K562 (cell line): ENCODE measurements at regions not wholly inside any gene's neighbourhood (a gene's known extent, or its start where the extent isn't known, plus 50 kb on each side); places are given as distances from the start of the nearest gene placed in this dataset.

Experiments used
- CBX3 ChIP-seq, 2 experiments: IDR thresholded peaks; 1 replicate in 1 of 2; 2 replicates in 1 of 2; pipeline ENCODE4 v1.6.1; 2012; ENCODE audit warnings: inconsistent platforms in 2 of 2, low read length in 2 of 2, borderline replicate concordance in 1 of 2, control low read depth in 1 of 2
- CREB5 ChIP-seq: fragments of 250-450 bp; sonication (Bioruptor Pico); IDR thresholded peaks from 2 replicates; pipeline ENCODE4 v1.5.0; 2020; ENCODE audit warnings: mild to moderate bottlenecking
- CXXC5 ChIP-seq: fragments of 250-450 bp; sonication (Bioruptor Pico); IDR thresholded peaks from 2 replicates; pipeline ENCODE4 v1.8.0; 2022; ENCODE audit warnings: inconsistent platforms, mild to moderate bottlenecking, moderate library complexity
- DMBX1 ChIP-seq: fragments of 250-450 bp; sonication (Bioruptor Pico); IDR thresholded peaks from 2 replicates; pipeline ENCODE4 v1.8.0; 2022; ENCODE audit warnings: inconsistent platforms, mild to moderate bottlenecking, moderate library complexity, borderline replicate concordance
- E2F8 ChIP-seq: fragments of 450-650 bp; IDR thresholded peaks from 2 replicates; pipeline ENCODE4 v1.7.1; 2018; ENCODE audit warnings: mild to moderate bottlenecking, low read depth; ENCODE audit not compliant: partially characterized antibody
- HLTF ChIP-seq: fragments of 450-650 bp; IDR thresholded peaks from 2 replicates; pipeline ENCODE4 v1.6.1; 2016
- MED1 ChIP-seq: sonication (generic); formaldehyde crosslinking; IDR thresholded peaks from 2 replicates; pipeline ENCODE4 v1.8.1; 2023; ENCODE audit warnings: missing genetic modification reagents, borderline replicate concordance
- MEF2A ChIP-seq: IDR thresholded peaks from 2 replicates; pipeline ENCODE4 v1.6.1; 2011; ENCODE audit warnings: low read depth, mild to moderate bottlenecking, low read length, moderate library complexity; ENCODE audit not compliant: control insufficient read depth
- ZNF239 ChIP-seq: fragments of 250-450 bp; sonication (Bioruptor Pico); IDR thresholded peaks from 2 replicates; pipeline ENCODE4 v1.4.0; 2020; ENCODE audit warnings: mild to moderate bottlenecking
- TF ChIP-seq, protein P1 (sequence below): fragments of 450-650 bp; IDR thresholded peaks from 2 replicates; pipeline ENCODE4 v1.6.1; 2016
- TF ChIP-seq, protein P2 (sequence below): fragments of 250-450 bp; sonication (Bioruptor Pico); IDR thresholded peaks from 2 replicates; pipeline ENCODE4 v1.4.0; 2020; ENCODE audit warnings: borderline replicate concordance
- TF ChIP-seq, protein P3 (sequence below): fragments of 250-450 bp; sonication (Bioruptor Pico); IDR thresholded peaks from 2 replicates; pipeline ENCODE4 v1.8.0; 2021; ENCODE audit warnings: mild to moderate bottlenecking, moderate library complexity
- TF ChIP-seq, protein P4 (sequence below), 3 experiments: fragments of 200-800 bp in 1 of 3; sonication (Bioruptor generic) in 1 of 3; sonication (generic) in 1 of 3; formaldehyde crosslinking in 1 of 3; IDR thresholded peaks; 2 replicates each; pipeline versions ENCODE4 v1.6.1 to v1.8.0; 2016 to 2022; ENCODE audit warnings: mild to moderate bottlenecking in 2 of 3, missing compliant biosample characterization in 2 of 3, missing genetic modification characterization in 2 of 3, missing genetic modification reagents in 1 of 3

GRCh38 chr7:67302113-67303039 lies 305.7 kb downstream of the TYW1 start (continued):
- TF ChIP-seq ZNF239 (no peak), HLTF (no peak), CREB5 (CRISPR knock-in tag) (no peak), CBX3 (IDR thresholded peaks at IDR 0.05; ENCODE audit: borderline replicate concordance in 1 of 2, low read length in 2 of 2) (no peak), MED1 (no peak), DMBX1 (CRISPR knock-in tag) (0 out of 2 replicates have a peak, but pooled peaks have one; percentile 25), E2F8 (peak; percentile 42), CXXC5 (CRISPR knock-in tag) (peak; percentile 92), MEF2A (no peak)
- TF ChIP-seq, protein P1, sequence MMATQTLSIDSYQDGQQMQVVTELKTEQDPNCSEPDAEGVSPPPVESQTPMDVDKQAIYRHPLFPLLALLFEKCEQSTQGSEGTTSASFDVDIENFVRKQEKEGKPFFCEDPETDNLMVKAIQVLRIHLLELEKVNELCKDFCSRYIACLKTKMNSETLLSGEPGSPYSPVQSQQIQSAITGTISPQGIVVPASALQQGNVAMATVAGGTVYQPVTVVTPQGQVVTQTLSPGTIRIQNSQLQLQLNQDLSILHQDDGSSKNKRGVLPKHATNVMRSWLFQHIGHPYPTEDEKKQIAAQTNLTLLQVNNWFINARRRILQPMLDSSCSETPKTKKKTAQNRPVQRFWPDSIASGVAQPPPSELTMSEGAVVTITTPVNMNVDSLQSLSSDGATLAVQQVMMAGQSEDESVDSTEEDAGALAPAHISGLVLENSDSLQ, result peak; percentile 69
- TF ChIP-seq, protein P2, sequence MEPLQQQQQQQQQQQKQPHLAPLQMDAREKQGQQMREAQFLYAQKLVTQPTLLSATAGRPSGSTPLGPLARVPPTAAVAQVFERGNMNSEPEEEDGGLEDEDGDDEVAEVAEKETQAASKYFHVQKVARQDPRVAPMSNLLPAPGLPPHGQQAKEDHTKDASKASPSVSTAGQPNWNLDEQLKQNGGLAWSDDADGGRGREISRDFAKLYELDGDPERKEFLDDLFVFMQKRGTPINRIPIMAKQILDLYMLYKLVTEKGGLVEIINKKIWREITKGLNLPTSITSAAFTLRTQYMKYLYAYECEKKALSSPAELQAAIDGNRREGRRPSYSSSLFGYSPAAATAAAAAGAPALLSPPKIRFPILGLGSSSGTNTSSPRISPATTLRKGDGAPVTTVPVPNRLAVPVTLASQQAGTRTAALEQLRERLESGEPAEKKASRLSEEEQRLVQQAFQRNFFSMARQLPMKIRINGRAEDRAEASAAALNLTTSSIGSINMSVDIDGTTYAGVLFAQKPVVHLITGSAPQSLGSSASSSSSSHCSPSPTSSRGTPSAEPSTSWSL (CRISPR knock-in tag), result no peak
- TF ChIP-seq, protein P3, sequence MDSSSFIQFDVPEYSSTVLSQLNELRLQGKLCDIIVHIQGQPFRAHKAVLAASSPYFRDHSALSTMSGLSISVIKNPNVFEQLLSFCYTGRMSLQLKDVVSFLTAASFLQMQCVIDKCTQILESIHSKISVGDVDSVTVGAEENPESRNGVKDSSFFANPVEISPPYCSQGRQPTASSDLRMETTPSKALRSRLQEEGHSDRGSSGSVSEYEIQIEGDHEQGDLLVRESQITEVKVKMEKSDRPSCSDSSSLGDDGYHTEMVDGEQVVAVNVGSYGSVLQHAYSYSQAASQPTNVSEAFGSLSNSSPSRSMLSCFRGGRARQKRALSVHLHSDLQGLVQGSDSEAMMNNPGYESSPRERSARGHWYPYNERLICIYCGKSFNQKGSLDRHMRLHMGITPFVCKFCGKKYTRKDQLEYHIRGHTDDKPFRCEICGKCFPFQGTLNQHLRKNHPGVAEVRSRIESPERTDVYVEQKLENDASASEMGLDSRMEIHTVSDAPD, result no peak
- TF ChIP-seq, protein P4, sequence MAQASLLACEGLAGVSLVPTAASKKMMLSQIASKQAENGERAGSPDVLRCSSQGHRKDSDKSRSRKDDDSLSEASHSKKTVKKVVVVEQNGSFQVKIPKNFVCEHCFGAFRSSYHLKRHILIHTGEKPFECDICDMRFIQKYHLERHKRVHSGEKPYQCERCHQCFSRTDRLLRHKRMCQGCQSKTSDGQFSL (CRISPR knock-in tag; IDR thresholded peaks at IDR 0.05), result peak; percentile 99
- TF ChIP-seq, protein P4 (tag; IDR thresholded peaks at IDR 0.05), result peak in 1 of 2 experiments; percentile 95; a peak in 2 of 4 replicates
